ENCODE measurements at regions not wholly inside any gene's neighbourhood (a gene's known extent, or its start where the extent isn't known, plus 50 kb on each side); places are given as distances from the start of the nearest gene placed in this dataset.
"Not testable (repeated sequence)": the region's sequence is repeated elsewhere in the genome, so short reads cannot be mapped to it uniquely, and the experiment has no call there.

DNA sequence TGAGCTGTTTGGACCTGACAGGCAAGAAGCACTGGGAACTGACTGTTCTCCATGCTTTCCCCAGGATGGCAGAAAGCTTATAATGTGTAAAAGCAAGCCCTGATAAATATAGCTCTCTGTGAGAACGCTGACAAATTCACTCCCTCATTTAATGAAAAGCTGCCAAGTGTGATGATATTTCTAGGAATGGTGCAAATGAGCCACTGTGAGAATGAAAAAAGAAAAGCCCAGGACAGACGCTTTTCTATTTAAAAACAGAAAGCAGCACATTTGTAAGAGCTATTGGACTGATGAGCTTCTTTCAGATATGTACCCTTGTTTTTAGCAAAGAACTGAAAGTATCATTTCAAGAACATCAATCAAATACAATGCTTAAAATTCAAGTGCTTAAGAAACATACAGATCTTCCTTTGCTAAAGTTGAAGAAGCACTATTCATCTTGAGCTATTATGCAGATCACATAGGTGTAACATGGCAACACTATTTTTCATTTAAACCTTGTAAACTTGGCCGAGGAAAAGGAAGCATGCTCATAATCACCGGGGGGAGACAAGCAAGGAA is 842.6 kb upstream of the ACO1 start:
- no peak for DNase-seq (ENCODE audit: low read depth)

DNA sequence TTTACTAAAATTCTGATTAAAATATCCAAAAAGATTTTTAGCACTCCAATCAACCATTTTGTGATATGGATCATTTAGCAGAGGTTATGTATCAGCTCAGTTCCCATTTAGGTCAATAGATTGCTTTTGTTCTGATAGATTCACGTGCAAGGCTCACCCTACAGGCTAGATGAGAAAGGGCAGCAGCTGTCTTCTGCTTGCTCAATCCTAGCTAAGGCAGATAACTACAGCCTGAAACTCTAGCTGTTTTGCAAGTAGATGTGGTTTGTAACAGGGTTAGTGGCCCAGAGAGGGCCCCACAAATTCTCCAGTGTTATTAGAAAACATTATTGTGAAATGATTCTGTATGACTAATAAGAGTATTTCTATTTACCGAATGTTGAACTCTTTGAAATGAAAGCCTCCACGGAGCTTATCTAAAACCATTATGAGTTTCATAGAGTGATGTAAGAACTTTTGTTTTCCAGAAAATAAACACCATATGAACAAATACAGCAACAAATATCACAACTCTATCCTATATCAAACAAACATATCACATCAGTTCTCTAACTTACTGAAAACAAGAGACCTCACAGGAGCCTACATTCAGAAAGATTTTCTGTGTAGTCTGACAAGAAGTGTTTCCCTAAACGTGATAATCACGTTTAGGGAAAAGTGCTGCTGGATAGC is 841.9 kb upstream of the ACO1 start:
- DNase-seq (ENCODE audit: low read depth), result no peak

DNA sequence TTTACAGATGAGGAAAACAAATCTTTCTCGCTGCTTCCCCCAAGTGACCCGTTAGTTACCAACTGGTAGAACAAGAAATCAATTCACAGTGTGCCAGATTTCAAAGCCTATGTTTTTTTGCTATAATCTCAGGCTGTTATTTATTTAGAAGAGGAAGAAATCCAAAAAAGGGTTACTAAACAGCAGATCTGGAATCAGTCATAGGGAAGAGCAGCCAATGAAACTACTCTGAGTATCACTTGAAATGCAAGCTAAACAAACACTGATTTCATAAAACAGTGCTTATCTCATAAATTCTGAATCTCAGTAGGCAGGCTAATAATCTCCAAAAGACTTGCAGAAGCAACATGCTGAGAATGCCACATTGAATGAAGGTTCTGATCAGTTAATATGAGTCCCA is 829.5 kb upstream of the ACO1 start:
- no peak for DNase-seq (ENCODE audit: low read depth)

DNA sequence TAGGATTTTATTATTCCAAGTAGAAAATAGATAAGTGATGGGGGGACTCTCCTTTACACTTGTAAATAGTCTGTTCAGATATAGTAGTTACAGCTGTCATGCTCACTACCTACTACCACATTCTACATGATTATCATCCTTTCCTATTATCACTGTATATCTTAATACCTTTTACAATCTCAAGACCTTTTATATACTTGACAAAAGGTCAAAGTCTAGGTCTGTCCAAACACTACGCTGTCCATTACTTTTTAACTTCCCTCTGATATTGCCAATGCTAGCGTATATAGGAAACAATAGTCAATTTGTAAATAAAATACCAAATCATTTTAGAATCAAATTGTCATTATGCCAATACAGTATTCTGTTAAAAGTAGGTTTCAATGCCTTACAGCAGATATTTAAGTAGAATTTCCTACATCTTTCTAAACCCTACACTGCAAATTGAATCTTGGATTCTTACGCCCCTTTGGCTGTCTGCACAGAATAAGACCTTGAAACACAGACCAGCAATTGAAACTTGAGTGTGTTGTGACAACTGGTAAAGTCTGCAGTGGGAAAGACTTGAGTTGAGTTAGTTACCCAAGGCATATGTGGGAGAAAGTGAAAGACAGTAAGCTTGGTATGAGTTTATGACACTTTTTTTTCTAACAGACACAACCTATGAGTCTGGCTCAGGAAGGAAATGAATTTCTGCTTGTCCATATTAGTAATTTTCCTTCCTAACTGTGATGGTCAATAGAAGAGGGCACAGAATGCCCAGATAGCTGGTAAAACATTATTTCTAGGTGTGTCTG is 827.6 kb upstream of the ACO1 start:
- no peak for DNase-seq (ENCODE audit: low read depth)

DNA sequence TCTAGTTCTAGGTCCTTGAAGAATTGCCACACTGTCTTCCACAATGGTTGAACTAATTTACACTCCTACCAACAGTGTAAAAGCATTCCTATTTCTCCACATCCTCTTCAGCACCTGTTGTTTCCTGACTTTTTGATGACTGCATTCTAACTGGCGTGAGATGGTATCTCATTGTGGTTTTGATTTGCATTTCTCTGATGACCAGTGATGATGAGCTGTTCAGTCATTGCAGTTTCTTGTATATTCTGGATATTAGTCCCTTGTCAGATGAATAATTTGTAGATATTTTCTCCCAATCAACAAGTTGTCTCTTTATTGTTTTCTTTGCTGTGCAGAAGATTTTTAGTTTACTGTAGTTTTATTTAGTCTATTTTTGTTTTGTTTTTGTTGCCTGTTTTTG is 812.3 kb upstream of the ACO1 start:
- DNase-seq (ENCODE audit: low read depth), result not testable (repeated sequence)

DNA sequence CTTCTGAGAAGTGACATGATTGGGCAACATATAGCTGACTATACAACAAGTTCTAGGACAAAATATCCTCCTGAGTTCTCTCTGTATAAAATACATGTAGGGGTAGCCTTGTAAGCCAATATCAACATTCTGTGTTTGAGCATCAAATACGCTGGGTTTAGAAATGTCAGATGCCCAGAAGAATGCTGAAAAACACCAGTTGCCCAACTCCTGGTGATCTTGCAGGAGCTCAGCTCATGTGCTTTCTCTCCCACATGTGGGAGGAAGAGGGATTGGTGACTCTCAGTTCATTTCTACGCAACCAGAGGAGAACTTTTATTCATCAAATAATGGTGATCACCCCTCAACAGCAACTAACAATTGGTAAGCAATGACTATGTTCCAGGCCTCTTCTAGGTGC is 810.9 kb upstream of the ACO1 start:
- no peak for DNase-seq (ENCODE audit: low read depth)

DNA sequence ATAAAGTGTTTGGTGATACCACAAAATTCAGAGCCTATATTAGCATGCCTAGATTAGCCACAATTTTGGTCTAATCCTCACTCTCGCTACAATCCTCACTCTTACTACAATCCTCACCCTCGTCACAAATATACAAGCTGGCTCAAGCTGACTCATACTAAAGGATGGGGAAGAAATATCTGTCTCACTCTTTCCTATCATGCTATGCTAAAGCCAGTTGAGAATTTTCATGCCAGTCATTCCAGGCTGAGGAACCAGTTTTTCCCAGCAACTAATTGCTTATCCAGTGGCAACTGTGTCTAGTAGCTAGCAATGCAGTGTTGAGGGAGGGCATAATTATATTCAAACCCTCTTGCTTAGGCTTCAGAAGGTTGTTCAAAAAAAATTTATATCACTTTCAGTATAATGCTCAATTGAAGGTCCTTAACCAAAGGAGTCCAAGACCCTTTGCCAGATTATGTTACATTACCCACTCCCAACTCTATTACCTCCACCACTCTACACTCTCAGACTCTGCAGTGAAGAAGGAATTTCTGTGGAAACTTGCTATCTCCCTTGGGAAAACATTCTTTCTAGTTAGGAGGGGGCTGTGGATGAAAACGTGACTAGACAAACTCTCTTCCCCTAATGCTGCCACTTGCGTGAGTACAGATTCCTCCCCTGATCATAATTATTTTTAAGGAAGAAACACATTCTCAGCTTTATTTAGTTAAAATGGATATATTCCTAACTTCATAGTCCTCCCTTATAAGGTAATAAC is 810.3 kb upstream of the ACO1 start:
- DNase-seq (ENCODE audit: low read depth), result no peak

DNA sequence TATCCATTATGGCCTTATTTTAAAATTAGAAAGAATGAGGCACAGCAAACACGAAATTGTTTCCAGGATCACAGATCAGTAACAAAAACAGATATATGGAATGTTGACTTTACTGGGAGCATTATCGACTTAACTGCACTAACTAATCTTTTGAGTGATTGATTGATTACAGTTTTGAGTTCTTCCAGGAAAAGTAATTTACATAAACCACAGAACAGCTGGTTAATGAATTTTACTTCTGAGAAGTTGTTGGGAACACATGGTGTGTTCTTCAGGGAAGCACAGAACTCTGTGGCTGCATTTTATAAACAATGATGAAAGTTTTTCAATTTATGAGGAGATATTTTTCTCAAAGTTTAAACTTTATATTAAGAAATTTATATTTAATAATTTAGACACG is 802.4 kb upstream of the ACO1 start:
- no peak for DNase-seq (ENCODE audit: low read depth)

DNA sequence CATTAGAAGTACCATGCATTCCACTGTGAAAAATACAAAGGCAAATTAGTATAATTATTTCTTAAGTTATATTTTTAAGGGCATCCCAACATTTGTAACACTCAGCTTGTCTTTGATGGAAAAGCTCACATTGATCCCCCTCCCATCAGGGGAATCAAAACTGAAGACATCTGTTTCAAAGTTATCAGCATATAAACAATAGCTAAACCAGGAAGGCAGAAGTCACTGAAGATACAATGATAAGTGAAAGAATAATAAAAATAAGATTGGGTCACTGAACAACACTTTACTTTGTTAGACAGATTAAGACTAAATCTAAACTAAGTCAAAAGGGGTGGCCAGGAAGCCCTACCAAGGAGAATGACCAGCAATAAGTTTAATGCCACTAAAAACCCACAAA is 801.9 kb upstream of the ACO1 start:
- no peak for DNase-seq (ENCODE audit: low read depth)

DNA sequence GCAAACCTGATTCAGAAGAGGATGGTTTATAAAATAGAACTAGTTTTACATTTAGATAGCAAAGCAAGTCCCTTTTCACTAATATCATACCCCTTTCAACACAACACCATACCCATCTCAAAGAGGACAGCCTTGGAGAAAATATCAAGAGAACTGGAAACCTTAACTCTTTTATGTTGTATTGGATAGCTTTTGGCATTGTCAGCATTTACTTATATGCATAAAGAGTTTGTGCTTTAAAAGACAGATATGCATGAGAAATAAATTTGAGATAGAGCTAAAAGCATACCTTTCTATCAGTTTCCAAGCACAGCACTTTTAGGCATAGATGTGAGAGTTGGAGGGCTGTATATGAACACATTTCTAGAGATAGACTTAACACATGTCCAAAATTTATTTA is 799.3 kb upstream of the ACO1 start:
- DNase-seq (ENCODE audit: low read depth), result no peak

DNA sequence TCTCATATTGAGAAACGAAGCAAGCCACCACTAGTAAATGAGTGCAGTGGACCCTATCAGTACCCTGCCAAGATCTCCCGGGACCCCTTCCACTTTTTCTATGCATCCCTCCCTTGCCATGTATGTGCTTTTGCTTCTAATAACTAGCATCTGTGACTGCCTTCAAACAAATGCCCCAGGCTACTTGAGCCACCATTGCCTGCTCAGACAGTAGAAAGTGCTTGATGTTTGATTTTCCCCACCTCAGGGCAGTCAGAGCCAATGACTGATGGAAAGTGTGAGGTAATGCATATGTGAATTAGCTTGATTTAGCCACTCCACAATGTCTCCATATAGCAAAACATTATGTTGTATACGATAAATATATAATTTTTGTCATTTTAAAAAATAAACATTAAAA is 797.3 kb upstream of the ACO1 start:
- DNase-seq (ENCODE audit: low read depth), result no peak

DNA sequence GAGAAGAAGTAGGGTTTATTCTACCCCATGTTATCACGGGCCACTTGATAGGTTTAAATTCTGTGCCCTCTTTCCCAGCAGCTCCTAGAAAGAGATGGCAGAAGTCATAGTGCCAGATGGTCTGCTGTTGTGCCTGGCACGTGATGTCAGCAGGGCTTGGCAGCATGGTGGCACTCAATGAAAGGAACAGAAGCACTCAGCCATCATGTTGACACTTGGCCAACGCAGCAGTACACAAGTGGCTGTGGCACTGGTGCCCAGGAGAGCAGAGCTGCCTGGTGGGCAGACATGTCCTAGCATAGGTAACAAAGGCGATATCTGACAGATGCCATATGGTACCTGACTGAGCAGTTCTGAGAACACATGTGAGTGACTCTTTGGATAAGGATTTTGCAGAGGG is 796.4 kb upstream of the ACO1 start:
- DNase-seq (ENCODE audit: low read depth), result no peak

DNA sequence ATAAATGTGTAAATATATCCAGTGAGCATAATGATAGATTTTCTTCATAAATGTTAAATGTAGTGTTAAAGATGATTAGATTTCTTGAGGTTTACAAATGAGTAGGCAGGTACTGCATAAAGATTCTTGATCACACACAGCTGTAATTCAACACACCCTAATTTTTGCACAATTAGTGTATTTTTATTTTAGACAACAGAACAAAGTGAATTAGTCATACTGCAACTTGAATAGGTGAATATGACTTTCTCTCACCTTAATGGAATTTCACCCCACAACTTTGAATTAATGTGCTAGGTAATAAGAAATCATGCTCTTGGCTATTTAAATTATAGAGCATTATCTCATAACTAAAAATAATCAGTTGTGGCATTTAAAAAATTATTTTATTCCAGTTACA is 795.7 kb upstream of the ACO1 start:
- no peak for DNase-seq (ENCODE audit: low read depth)

DNA sequence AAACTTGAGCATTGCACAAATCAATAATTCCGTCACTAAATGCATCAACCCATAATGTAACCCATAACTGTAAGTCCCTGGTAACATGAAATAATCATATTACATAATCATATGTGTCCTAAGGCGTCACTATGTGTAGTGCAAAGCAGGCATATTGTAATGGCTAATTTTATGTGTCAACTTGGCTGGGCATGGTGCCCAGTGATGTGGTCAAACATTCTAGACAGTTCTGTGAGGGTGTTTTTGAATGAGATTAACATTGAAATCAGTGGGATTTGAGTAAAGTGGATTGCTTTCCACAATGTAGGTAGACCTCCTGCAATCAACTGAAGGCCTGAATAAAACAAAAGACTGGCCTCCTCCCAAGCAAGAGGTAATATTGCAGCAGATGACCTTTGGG is 794.4 kb upstream of the ACO1 start:
- DNase-seq (ENCODE audit: low read depth), result no peak

DNA sequence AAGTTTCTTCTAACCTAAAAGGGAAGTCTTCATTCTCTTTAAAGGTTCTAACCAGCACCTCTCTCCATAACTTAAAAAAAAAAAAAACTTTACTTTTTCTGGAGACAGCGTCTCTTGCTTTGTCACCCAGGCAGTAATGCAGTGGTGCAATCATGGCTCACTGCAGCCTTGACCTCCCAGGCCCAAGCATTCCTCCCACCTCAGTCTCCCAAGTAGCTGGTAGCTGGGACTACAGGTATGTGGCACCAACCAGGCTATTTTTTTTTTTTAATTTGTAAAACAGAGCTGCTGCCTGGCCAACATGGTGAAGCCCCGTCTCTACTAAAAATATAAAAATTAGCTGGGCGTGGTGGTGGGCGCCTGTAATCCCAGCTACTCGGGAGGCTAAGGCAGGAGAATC is 787.4 kb upstream of the ACO1 start:
- DNase-seq (ENCODE audit: low read depth), result not testable (repeated sequence)

DNA sequence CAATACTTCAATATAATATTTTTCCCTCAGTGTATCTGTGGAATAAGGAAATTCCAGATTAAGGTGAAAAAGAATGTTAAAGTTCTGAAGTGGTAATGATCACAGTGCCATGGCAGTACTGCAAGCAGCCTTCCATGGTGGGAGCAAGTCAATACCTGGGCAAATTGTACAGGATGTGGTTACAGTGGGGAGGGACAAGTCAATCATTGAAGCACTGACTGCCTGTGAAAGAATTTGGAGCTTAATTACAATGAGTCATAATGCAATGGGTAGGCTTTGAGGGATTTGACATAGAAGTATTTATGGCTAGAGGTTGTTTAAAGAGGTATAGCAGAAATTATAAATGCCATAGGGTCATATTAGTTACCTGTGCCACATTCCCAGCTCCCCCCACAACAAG is 786.5 kb upstream of the ACO1 start:
- DNase-seq (ENCODE audit: low read depth), result no peak

DNA sequence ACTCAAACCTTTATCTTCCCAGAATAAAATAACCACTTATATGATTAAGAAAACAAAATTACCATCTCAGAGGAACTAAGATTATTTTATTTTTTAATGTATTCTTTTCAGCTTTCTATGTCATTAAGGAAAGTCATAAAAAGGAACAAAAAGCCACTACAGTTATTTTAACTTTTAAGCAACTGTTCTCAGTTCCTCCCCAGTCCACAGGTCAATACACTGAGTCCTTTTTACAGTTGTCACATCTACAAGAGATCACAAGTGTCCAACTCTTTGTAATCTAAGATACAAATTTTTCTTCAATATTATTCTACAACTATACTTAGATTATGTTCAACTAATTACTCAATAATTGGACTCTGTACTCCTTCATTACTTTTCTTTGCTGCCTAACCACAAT is 782.8 kb upstream of the ACO1 start:
- no peak for DNase-seq (ENCODE audit: low read depth)

DNA sequence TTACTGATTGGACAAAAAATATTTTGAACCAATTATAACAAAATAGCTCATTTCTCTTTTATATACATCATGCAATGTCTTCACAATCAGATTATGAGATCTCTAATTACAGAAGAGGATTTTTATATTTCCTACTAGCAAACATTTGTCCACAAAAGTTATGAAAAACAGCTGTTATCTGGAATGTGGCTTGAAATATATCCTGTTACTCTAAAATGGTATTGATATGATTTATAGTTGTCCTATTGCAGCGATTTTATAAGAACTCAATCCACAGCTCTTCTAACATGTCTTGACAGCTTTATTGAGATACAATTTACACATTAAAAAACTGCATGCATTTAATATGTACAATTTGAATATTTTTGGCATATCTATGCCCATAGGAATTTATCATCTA is 779.9 kb upstream of the ACO1 start:
- DNase-seq (ENCODE audit: low read depth), result no peak

DNA sequence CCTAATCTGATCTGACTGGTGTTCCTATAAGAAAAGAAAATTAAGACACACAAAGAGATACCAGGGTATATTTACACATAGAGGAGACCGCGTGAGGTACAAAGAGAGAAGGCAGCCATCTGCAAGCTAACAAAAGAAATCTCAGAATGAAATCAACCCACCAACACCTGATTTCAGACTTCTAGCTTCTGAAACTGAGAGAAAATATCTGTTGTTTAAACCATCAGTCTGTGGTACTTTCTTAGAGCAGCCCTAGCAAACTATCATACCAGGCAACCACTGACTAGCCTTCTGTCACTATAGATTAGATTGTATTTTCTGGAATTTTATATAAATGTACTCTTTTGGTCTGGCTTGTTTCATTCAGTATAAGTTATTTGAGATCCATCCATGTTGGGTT is 779.3 kb upstream of the ACO1 start:
- no peak for DNase-seq (ENCODE audit: low read depth)

DNA sequence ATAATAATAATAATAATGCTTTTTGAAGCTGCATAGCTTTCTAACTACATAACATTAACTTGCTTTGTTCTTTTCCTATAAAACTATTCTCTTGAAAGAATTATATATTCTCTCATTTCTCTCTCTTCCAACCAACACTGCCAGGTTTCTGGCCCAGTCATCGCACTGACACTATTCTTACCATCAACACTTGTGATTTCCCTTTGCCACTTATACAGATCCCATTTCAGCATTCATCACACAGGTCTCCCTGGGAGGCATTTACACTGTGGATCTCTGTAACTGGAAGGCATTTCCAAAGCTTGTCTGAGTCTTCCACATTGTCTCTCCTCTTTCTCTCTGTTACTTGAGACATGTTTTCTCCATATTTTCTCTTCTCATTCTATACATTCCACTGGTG is 777.8 kb upstream of the ACO1 start:
- DNase-seq (ENCODE audit: low read depth), result no peak

DNA sequence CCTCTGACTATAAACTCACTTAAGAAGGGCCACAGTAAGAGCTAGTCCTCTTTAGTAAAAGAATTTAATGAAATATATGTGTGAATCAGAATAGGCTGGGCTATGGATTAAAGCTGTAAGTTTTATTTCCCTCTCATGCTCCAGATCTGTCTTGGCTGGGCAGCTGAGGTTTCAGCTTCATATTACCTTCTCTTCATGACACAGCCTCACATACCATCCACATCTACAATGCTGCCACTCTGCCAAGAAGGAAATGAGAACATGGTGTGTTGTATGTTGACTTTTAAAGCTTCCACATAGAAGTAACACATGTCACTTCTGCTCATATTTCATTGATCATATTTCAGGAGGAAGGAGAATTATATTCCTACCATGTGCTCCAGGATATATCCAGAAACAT is 776.0 kb upstream of the ACO1 start:
- DNase-seq (ENCODE audit: low read depth), result no peak

DNA sequence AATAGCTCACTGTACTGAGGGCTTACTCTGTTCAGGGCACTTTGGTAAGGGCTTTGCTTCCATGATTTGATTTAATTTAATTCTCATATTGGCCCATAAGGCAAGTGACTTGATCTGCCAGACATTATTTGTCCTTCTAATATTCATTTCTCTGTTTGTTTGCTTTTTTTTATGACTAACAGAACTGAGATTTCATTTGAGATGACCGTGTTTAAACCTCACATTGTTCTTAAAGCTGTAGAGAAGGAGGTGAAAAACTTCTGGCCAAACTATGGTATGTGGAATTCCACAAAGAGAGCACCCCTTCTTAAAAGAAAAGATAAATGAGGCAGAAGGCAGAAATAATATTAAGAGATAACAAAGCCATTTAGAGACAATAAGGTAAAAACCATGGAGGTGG is 775.6 kb upstream of the ACO1 start:
- no peak for DNase-seq (ENCODE audit: low read depth)

Data from RPMI7951 (cell line).